ENCODE measurements at regions not wholly inside any gene's neighbourhood (a gene's known extent, or its start where the extent isn't known, plus 50 kb on each side); places are given as distances from the start of the nearest gene placed in this dataset.

- no peak for TF ChIP-seq ZFX (IDR thresholded peaks at IDR 0.05; ENCODE audit: borderline replicate concordance)
- TF ChIP-seq, protein P1, sequence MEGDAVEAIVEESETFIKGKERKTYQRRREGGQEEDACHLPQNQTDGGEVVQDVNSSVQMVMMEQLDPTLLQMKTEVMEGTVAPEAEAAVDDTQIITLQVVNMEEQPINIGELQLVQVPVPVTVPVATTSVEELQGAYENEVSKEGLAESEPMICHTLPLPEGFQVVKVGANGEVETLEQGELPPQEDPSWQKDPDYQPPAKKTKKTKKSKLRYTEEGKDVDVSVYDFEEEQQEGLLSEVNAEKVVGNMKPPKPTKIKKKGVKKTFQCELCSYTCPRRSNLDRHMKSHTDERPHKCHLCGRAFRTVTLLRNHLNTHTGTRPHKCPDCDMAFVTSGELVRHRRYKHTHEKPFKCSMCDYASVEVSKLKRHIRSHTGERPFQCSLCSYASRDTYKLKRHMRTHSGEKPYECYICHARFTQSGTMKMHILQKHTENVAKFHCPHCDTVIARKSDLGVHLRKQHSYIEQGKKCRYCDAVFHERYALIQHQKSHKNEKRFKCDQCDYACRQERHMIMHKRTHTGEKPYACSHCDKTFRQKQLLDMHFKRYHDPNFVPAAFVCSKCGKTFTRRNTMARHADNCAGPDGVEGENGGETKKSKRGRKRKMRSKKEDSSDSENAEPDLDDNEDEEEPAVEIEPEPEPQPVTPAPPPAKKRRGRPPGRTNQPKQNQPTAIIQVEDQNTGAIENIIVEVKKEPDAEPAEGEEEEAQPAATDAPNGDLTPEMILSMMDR (IDR thresholded peaks at IDR 0.05) = no peak
These were observed 216.3 kb downstream of the PHETA1 start for GRCh38 chr12:111152561-111152960.

DNA sequence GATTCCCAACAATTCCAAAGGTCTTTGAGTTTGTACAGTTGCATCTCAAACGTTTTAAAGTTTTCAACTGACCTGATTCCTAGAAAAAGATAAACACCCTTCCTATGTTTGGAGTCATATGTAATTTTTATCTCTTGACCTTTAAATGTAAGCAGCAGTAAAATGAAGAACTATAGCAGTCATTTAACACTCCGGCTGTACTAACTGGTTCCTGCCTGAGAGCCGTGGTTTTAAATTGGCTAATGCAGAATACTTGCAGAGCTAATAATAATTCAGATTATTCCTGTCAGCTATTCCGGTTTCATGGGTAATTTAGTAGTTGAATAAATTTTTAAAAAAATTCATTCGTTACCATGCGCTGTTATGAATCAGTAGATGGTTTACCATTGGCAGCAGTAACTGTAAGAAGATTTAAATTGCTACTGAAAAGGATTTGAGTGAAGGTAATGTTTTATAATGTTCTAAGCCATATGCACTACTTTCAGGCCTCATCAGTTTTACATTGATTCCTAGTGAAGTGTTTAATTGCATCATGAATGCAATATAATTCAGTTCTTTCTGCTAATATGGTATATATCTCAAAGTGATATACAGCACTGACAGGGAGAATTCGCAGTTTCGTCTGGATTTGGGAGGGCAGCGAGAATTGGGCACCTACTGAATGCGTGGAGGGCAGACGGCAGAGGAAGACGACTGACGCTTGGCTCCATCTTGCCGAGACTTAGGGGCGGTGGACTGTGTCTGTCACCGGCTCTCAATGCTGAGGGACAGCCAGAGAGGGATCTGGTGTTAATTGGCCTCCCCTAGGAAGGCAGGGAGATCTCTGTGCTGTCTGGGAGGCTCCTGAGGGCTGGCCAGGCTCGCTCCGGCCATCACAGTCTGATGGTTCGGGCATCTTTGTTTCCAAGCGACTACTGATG lies 217.7 kb downstream of the PHETA1 start:
- H3K27ac ChIP-seq = no peak overlapping the region
- TF ChIP-seq ZFX (IDR thresholded peaks at IDR 0.05; ENCODE audit: borderline replicate concordance) = no peak
- TF ChIP-seq, protein P1 (IDR thresholded peaks at IDR 0.05) = no peak

More at GRCh38 chr12:111152561-111152960, 216.3 kb downstream of the PHETA1 start:
- H3K27ac ChIP-seq = no peak overlapping the region

DNA sequence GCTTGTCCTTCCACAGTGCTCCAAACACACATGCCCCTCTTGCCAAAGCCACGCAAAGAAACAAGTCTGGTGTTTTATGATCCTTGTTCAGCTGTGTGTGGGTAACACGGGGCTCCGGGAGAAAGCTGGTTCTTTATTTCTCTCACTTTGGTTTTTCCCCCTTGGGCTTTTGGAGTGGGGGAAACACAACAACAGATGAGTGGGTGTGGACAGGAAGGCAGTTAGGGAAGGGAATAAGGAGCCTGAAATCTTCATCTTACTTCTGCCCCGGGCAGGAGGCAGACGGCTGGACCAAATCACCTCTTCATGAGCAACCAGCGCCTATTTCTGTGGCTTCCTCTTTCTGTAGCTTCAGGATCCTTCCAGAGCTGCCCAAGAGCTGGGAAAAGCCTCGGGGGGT lies 218.5 kb downstream of the PHETA1 start:
- no peak for TF ChIP-seq ZFX (IDR thresholded peaks at IDR 0.05; ENCODE audit: borderline replicate concordance)
- TF ChIP-seq, protein P1 (IDR thresholded peaks at IDR 0.05) = no peak
- no peak overlapping the region for H3K27ac ChIP-seq

DNA sequence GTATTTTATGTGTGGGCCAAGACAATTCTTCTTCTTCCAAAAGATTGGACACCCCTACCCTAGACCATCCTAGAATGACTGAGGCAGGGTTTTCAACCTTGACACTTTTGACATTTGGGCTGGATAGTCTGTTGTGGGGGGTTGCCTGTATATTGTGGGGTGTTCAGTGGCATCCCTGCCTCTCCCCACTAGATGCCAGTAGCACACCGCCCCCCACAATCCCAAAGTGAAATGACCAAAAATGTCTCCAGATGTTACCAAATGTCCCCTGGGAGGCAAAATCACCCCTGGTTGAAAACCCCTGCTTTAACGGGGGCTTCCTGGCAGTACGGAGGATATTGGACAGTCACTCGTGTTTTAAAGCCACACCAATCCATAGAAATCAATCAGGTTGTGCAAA lies 219.6 kb downstream of the PHETA1 start:
- H3K27ac ChIP-seq = no peak overlapping the region

GRCh38 chr12:111148005-111148404 lies 220.9 kb downstream of the PHETA1 start:
- TF ChIP-seq, protein P1 (IDR thresholded peaks at IDR 0.05) = no peak
- no peak for TF ChIP-seq ZFX (IDR thresholded peaks at IDR 0.05; ENCODE audit: borderline replicate concordance)

More for the DNA sequence above, 219.6 kb downstream of the PHETA1 start:
- TF ChIP-seq, protein P1 (IDR thresholded peaks at IDR 0.05) = no peak
- no peak for TF ChIP-seq ZFX (IDR thresholded peaks at IDR 0.05; ENCODE audit: borderline replicate concordance)

DNA sequence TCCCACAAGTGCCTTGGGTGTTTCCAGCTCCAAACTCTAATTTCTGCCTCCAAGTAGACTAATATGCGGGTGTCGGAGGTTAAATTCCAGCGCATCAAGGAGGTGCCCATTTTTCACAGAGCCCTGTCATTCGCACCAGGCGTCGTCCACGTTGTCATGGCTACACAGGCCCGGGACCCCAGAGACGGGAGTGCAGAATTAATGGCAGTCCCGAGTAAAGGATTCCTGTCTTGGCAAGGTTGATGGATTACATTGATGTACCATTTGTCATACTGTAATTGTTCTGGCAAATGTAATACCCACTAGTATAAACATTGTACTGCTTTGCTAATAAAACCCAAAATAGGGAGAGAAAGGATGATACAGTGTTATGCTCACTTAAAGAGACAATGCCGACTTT lies 222.9 kb upstream of the MYL2 start:
- TF ChIP-seq ZFX (IDR thresholded peaks at IDR 0.05; ENCODE audit: borderline replicate concordance) = no peak
- TF ChIP-seq, protein P1 (IDR thresholded peaks at IDR 0.05) = no peak
- H3K27ac ChIP-seq = no peak overlapping the region

More at GRCh38 chr12:111148005-111148404, 220.9 kb downstream of the PHETA1 start:
- H3K27ac ChIP-seq = no peak overlapping the region

- TF ChIP-seq, protein P1 (IDR thresholded peaks at IDR 0.05) = no peak
- TF ChIP-seq ZFX (IDR thresholded peaks at IDR 0.05; ENCODE audit: borderline replicate concordance) = no peak
- no peak overlapping the region for H3K27ac ChIP-seq
These were observed 220.8 kb upstream of the MYL2 start for GRCh38 chr12:111141205-111141604.
